ENCODE measurements at regions not wholly inside any gene's neighbourhood (a gene's known extent, or its start where the extent isn't known, plus 50 kb on each side); places are given as distances from the start of the nearest gene placed in this dataset.
"Not testable (repeated sequence)": the region's sequence is repeated elsewhere in the genome, so short reads cannot be mapped to it uniquely, and the experiment has no call there.

DNA sequence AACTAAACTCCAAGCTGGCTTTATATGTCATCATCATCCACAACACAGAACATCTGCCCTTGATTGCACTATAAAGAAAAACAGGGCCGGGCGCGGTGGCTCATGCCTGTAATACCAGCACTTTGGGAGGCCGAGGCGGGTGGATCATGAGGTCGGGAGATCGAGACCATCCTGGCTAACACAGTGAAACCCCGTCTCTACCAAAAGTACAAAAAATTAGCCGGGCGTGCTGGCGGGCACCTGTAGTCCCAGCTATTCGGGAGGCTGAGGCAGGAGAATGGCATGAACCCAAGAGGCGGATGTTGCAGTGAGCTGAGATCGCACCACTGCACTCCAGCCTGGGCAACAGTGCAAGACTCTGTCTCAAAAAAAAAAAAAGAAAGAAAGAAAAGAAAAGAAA is 290.3 kb upstream of the CELF2 start:
- H4K12ac ChIP-seq (ENCODE audit: low read depth, low read length); H3K27ac ChIP-seq (ENCODE audit: low read depth, low read length); H3K4ac ChIP-seq (ENCODE audit: low read depth, low read length); H3K4me2 ChIP-seq (ENCODE audit: low read length); H3K79me1 ChIP-seq (ENCODE audit: low read length); H3K14ac ChIP-seq (ENCODE audit: low read length); H2AK5ac ChIP-seq (ENCODE audit: low read length); H3K4me3 ChIP-seq (ENCODE audit: low read depth, low read length); H3K27me3 ChIP-seq (ENCODE audit: insufficient read depth, low read length); H3K9ac ChIP-seq (ENCODE audit: low read length); H2BK5ac ChIP-seq (ENCODE audit: low read depth, low read length, poor library complexity); DNase-seq; H4K8ac ChIP-seq (ENCODE audit: low read depth, low read length); H3K18ac ChIP-seq (ENCODE audit: low read length); H2BK12ac ChIP-seq (ENCODE audit: low read length); H3K4me1 ChIP-seq (ENCODE audit: control insufficient read depth in 1 of 2, insufficient read depth in 2 of 2, low read length in 2 of 2); H2AFZ ChIP-seq (ENCODE audit: insufficient read depth, low read length, poor library complexity); H4K91ac ChIP-seq (ENCODE audit: low read depth, low read length); H2BK120ac ChIP-seq (ENCODE audit: insufficient read depth, low read length, poor library complexity); H3K36me3 ChIP-seq (ENCODE audit: control insufficient read depth in 1 of 2, insufficient read depth in 2 of 2, low read length in 2 of 2); H3K79me2 ChIP-seq (ENCODE audit: control insufficient read depth, insufficient read depth, low read length, poor library complexity); H3K23ac ChIP-seq (ENCODE audit: low read length); H3K9me3 ChIP-seq (ENCODE audit: insufficient read depth, low read depth, low read length): not testable (repeated sequence)
- WGBS (ENCODE audit: extremely low coverage, insufficient coverage, insufficient read length): no CpG with 5 or more reads among the region's 14 CpGs

DNA sequence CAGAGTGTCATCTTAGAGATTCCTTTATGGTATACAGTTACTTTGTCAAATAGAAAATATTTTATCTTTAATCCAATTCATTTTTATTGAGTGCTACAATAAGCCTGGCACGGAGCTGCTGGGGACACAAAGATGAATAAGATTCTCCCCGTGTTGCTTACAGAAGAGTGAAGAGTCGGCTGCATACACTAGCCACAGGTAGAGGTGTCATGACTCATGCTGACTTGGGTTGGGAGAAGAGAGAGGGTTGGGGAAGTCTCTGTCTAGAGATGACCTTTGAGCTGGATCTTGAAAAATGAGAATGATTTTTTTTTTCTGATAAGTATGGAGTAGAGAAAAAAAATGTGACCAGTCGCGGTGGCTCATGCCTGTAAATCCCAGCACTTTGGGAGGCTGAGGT is 289.9 kb upstream of the CELF2 start:
- H3K27me3 ChIP-seq (ENCODE audit: insufficient read depth, low read length): no peaks in the 10 kb centered on the region
- H2BK120ac ChIP-seq (ENCODE audit: insufficient read depth, low read length, poor library complexity): no peak overlapping the region
- H3K79me1 ChIP-seq (ENCODE audit: low read length): no peaks in the 10 kb centered on the region
- no CpG with 5 or more reads among the region's 5 CpGs for WGBS (ENCODE audit: extremely low coverage, insufficient coverage, insufficient read length)
- no peak overlapping the region for H4K8ac ChIP-seq (ENCODE audit: low read depth, low read length)
- H2BK5ac ChIP-seq (ENCODE audit: low read depth, low read length, poor library complexity): no peak overlapping the region
- no peak overlapping the region for H3K23ac ChIP-seq (ENCODE audit: low read length)
- H2BK12ac ChIP-seq (ENCODE audit: low read length): no peak overlapping the region
- H3K9me3 ChIP-seq (ENCODE audit: insufficient read depth, low read depth, low read length): no peaks in the 10 kb centered on the region
- H3K18ac ChIP-seq (ENCODE audit: low read length): no peak overlapping the region
- H4K12ac ChIP-seq (ENCODE audit: low read depth, low read length): no peak overlapping the region
- no peak overlapping the region for H3K27ac ChIP-seq (ENCODE audit: low read depth, low read length)
- H3K4me3 ChIP-seq (ENCODE audit: low read depth, low read length): no peak overlapping the region
- no peak overlapping the region for H3K9ac ChIP-seq (ENCODE audit: low read length)
- no peaks in the 10 kb centered on the region for H3K79me2 ChIP-seq (ENCODE audit: control insufficient read depth, insufficient read depth, low read length, poor library complexity)
- H2AFZ ChIP-seq (ENCODE audit: insufficient read depth, low read length, poor library complexity): no peak overlapping the region
- H3K4me2 ChIP-seq (ENCODE audit: low read length): no peak overlapping the region
- no peaks in the 10 kb centered on the region for H3K36me3 ChIP-seq (ENCODE audit: control insufficient read depth in 1 of 2, insufficient read depth in 2 of 2, low read length in 2 of 2)
- H3K4ac ChIP-seq (ENCODE audit: low read depth, low read length): no peak overlapping the region
- no peak overlapping the region for H2AK5ac ChIP-seq (ENCODE audit: low read length)
- no peak for DNase-seq
- no peaks in the 10 kb centered on the region for H3K4me1 ChIP-seq (ENCODE audit: control insufficient read depth in 1 of 2, insufficient read depth in 2 of 2, low read length in 2 of 2)
- H3K14ac ChIP-seq (ENCODE audit: low read length): no peak overlapping the region
- H4K91ac ChIP-seq (ENCODE audit: low read depth, low read length): no peak overlapping the region

DNA sequence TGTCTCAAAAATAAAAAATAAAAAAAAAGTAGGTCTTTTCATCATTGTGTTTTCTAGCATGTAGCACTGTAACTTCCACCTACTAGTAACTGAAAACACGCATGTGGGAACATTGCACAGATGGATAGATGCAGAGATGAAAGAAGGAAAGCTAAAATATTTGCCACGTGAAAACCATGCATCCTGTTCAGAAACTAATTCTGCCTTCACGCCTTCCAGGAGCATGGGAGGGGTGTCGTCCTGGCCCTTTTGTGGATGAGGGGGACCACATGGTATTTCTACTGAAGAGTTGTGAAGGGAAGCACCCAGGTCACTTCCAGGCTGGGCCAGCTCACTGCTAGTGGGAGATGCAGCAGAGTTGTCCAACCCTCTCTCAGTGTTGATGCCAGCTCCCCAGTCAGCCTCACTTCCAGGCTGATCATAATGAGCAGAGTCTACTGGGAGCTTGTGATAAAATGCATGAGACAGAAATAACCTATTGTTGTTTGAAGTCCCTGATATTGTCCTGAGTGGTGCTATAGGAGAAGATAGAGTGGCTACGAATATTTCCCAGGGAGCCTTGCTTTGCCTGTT is 287.1 kb upstream of the CELF2 start:
- H3K27ac ChIP-seq (ENCODE audit: low read depth, low read length): no peak overlapping the region

DNA sequence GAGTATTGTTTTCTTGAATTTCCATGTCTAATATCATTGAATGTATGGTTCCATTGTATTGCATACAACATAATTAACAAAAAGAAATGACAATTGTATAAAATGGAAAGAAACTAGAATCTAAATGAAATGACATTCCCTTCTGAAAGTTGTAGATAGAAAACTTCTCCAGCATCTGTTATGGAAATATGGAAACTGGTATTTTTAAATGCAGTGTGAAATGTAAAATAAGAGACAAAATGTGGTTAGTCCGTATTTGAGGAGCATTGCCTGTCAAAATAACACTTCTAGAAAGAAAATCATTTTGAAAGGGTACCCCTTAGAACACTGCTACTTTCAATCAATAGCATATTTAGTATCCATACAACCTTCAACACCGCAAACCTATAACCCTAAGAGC is 286.3 kb upstream of the CELF2 start:
- no peaks in the 10 kb centered on the region for H3K79me2 ChIP-seq (ENCODE audit: control insufficient read depth, insufficient read depth, low read length, poor library complexity)
- H3K23ac ChIP-seq (ENCODE audit: low read length): no peak overlapping the region
- no peak overlapping the region for H2BK12ac ChIP-seq (ENCODE audit: low read length)
- no peak overlapping the region for H4K91ac ChIP-seq (ENCODE audit: low read depth, low read length)
- H4K8ac ChIP-seq (ENCODE audit: low read depth, low read length): no peak overlapping the region
- H3K4ac ChIP-seq (ENCODE audit: low read depth, low read length): no peak overlapping the region
- no peak for DNase-seq
- H4K12ac ChIP-seq (ENCODE audit: low read depth, low read length): no peak overlapping the region
- no peaks in the 10 kb centered on the region for H3K27me3 ChIP-seq (ENCODE audit: insufficient read depth, low read length)
- no peak overlapping the region for H2BK5ac ChIP-seq (ENCODE audit: low read depth, low read length, poor library complexity)
- H3K9ac ChIP-seq (ENCODE audit: low read length): no peak overlapping the region
- no peaks in the 10 kb centered on the region for H3K9me3 ChIP-seq (ENCODE audit: insufficient read depth, low read depth, low read length)
- H2AFZ ChIP-seq (ENCODE audit: insufficient read depth, low read length, poor library complexity): no peak overlapping the region
- no peak overlapping the region for H3K14ac ChIP-seq (ENCODE audit: low read length)
- no CpG with 5 or more reads among the region's 2 CpGs for WGBS (ENCODE audit: extremely low coverage, insufficient coverage, insufficient read length)
- H3K18ac ChIP-seq (ENCODE audit: low read length): no peak overlapping the region
- H3K79me1 ChIP-seq (ENCODE audit: low read length): no peaks in the 10 kb centered on the region
- H3K4me1 ChIP-seq (ENCODE audit: control insufficient read depth in 1 of 2, insufficient read depth in 2 of 2, low read length in 2 of 2): no peaks in the 10 kb centered on the region
- H2AK5ac ChIP-seq (ENCODE audit: low read length): no peak overlapping the region
- no peak overlapping the region for H3K27ac ChIP-seq (ENCODE audit: low read depth, low read length)
- H3K36me3 ChIP-seq (ENCODE audit: control insufficient read depth in 1 of 2, insufficient read depth in 2 of 2, low read length in 2 of 2): no peaks in the 10 kb centered on the region
- no peak overlapping the region for H2BK120ac ChIP-seq (ENCODE audit: insufficient read depth, low read length, poor library complexity)
- no peak overlapping the region for H3K4me3 ChIP-seq (ENCODE audit: low read depth, low read length)
- no peak overlapping the region for H3K4me2 ChIP-seq (ENCODE audit: low read length)

More for the DNA sequence above, 287.1 kb upstream of the CELF2 start:
- Histone ChIP-seq H3K79me2 (ENCODE audit: control insufficient read depth, insufficient read depth, low read length, poor library complexity) (no peaks in the 10 kb centered on the region), H3K27me3 (ENCODE audit: insufficient read depth, low read length) (no peaks in the 10 kb centered on the region), H3K79me1 (ENCODE audit: low read length) (no peaks in the 10 kb centered on the region), H3K18ac (ENCODE audit: low read length) (no peak overlapping the region), H2BK120ac (ENCODE audit: insufficient read depth, low read length, poor library complexity) (no peak overlapping the region), H3K4me2 (ENCODE audit: low read length) (no peak overlapping the region), H3K4ac (ENCODE audit: low read depth, low read length) (no peak overlapping the region), H3K36me3 (ENCODE audit: control insufficient read depth in 1 of 2, insufficient read depth in 2 of 2, low read length in 2 of 2) (no peaks in the 10 kb centered on the region), H4K12ac (ENCODE audit: low read depth, low read length) (no peak overlapping the region), H3K9me3 (ENCODE audit: insufficient read depth, low read depth, low read length) (no peaks in the 10 kb centered on the region), H3K4me3 (ENCODE audit: low read depth, low read length) (no peak overlapping the region), H3K23ac (ENCODE audit: low read length) (no peak overlapping the region), H4K91ac (ENCODE audit: low read depth, low read length) (no peak overlapping the region), H2BK5ac (ENCODE audit: low read depth, low read length, poor library complexity) (no peak overlapping the region), H3K14ac (ENCODE audit: low read length) (no peak overlapping the region), H4K8ac (ENCODE audit: low read depth, low read length) (no peak overlapping the region), H2AK5ac (ENCODE audit: low read length) (no peak overlapping the region), H3K9ac (ENCODE audit: low read length) (no peak overlapping the region), H2AFZ (ENCODE audit: insufficient read depth, low read length, poor library complexity) (no peak overlapping the region), H2BK12ac (ENCODE audit: low read length) (no peak overlapping the region), H3K4me1 (ENCODE audit: control insufficient read depth in 1 of 2, insufficient read depth in 2 of 2, low read length in 2 of 2) (no peaks in the 10 kb centered on the region)
- no CpG with 5 or more reads among the region's 5 CpGs for WGBS (ENCODE audit: extremely low coverage, insufficient coverage, insufficient read length)
- no peak for DNase-seq
